D721Med (cell line): ENCODE measurements at regions not wholly inside any gene's neighbourhood (a gene's known extent, or its start where the extent isn't known, plus 50 kb on each side); places are given as distances from the start of the nearest gene placed in this dataset.

ENCODE experiments used
- DNase-seq: peaks from one replicate; pipeline ENCODE4 v3.0.0; 2011; ENCODE audit warnings: low spot score; ENCODE audit not compliant: insufficient read length
- FAIRE-seq: peaks from 2 replicates; lab custom pipeline; 2011; peaks lifted over from hg19 to GRCh38; lab: Jason Lieb, UNC
- CTCF ChIP-seq: IDR thresholded peaks from 2 replicates; pipeline ENCODE4 v1.5.1; 2012; ENCODE audit warnings: mild to moderate bottlenecking, control low read depth; ENCODE audit not compliant: insufficient read depth; ENCODE audit errors: missing control alignments

GRCh38 chr4:180101348-180102083, 2141.7 kb upstream of the TENM3 start:
- FAIRE-seq (no peak), DNase-seq (no peak)
- no peak for TF ChIP-seq CTCF

GRCh38 chr4:180103794-180104193, 2139.4 kb upstream of the TENM3 start:
- DNase-seq = no peak
- no peak for TF ChIP-seq CTCF
- FAIRE-seq = no peak

GRCh38 chr4:180105362-180105761, 2137.8 kb upstream of the TENM3 start:
- no peak for DNase-seq
- TF ChIP-seq CTCF = no peak
- no peak for FAIRE-seq

- DNase-seq (no peak), FAIRE-seq (no peak)
- no peak for TF ChIP-seq CTCF
Observed at GRCh38 chr4:180106122-180106521, 2137.1 kb upstream of the TENM3 start.

GRCh38 chr4:180106997-180107396, 2136.2 kb upstream of the TENM3 start:
- FAIRE-seq (no peak), DNase-seq (no peak)
- no peak for TF ChIP-seq CTCF

GRCh38 chr4:180116840-180117239, 2126.4 kb upstream of the TENM3 start:
- DNase-seq (no peak), FAIRE-seq (no peak)
- no peak for TF ChIP-seq CTCF

- no peak for TF ChIP-seq CTCF
- no peak for DNase-seq
- FAIRE-seq = no peak
Observed at GRCh38 chr4:180120068-180120467, 2123.1 kb upstream of the TENM3 start.
